Heart left ventricle (tissue), 16 donors: ENCODE measurements at regions not wholly inside any gene's neighbourhood (a gene's known extent, or its start where the extent isn't known, plus 50 kb on each side); places are given as distances from the start of the nearest gene placed in this dataset.

ENCODE experiments used
- ATAC-seq, 4 donors: fragments of 200-7000 bp; cut with Tn5 transposase; one replicate each; pipeline ENCODE4 v1.9.1; 2020 to 2022; ENCODE audit warnings: moderate library complexity in 4 of 4, mild to moderate bottlenecking in 3 of 4, moderate number of reproducible peaks in 1 of 4
- DNase-seq, 5 donors: peaks; one replicate each; pipeline ENCODE4 v3.0.0-alpha.2; 2020
- H3K27ac ChIP-seq, 12 donors: fragments of 200-600 bp; sonication (generic) in 4 of 12; one replicate each; pipeline versions ENCODE4 v1.5.0 to v1.8.0; 2016 to 2022; ENCODE audit warnings: mild to moderate bottlenecking in 2 of 12
- H3K27me3 ChIP-seq, 9 donors: fragments of 200-600 bp; sonication (generic) in 2 of 9; one replicate each; pipeline versions ENCODE4 v1.5.1 to v1.8.0; 2016 to 2022; ENCODE audit warnings: mild to moderate bottlenecking in 3 of 9
- H3K36me3 ChIP-seq, 9 donors: fragments of 200-600 bp; sonication (generic) in 2 of 9; one replicate each; pipeline versions ENCODE4 v1.5.0 to v1.8.0; 2018 to 2022; ENCODE audit warnings: mild to moderate bottlenecking in 2 of 9
- H3K4me1 ChIP-seq, 12 donors: fragments of 200-600 bp; sonication (generic) in 4 of 12; one replicate each; pipeline versions ENCODE4 v1.5.0 to v1.8.0; 2016 to 2022; ENCODE audit warnings: mild to moderate bottlenecking in 3 of 12
- H3K4me3 ChIP-seq, 12 donors: fragments of 200-600 bp; sonication (generic) in 4 of 12; one replicate each; pipeline versions ENCODE4 v1.5.0 to v1.8.0; 2017 to 2022; ENCODE audit warnings: mild to moderate bottlenecking in 9 of 12, moderate library complexity in 4 of 12
- H3K9me3 ChIP-seq, 12 donors: fragments of 200-600 bp; sonication (generic) in 4 of 12; one replicate each; pipeline versions ENCODE4 v1.5.0 to v1.8.0; 2016 to 2022; ENCODE audit warnings: mild to moderate bottlenecking in 1 of 12
- CTCF ChIP-seq, 12 donors: fragments of 200-600 bp; sonication (generic) in 4 of 12; IDR thresholded peaks; one replicate each; pipeline versions ENCODE4 v1.5.0 to v1.8.0; 2018 to 2022; ENCODE audit warnings: antibody characterized with exemption in 12 of 12, mild to moderate bottlenecking in 5 of 12
- POLR2A ChIP-seq, 2 donors: fragments of 450-650 bp; IDR thresholded peaks; one replicate each; pipeline ENCODE4 v1.6.1; 2017; ENCODE audit warnings: antibody characterized with exemption in 2 of 2, mild to moderate bottlenecking in 2 of 2, moderate library complexity in 2 of 2
- WGBS, 4 donors: extraction: QIAGEN DNeasy Blood & Tissue Kit in 2 of 4; methylation state at CpG; one replicate each; pipeline versions ENCODE4 v1.1.5 to v1.1.7; 2013 to 2018; 5-methylcytosine and 5-hydroxymethylcytosine counted together
- intact Hi-C, 10 donors: fragments of 100-400 bp; cut with DNase I; formaldehyde crosslinking; loops; one replicate each; pipeline versions ENCODE4 v1.11.1 to v1.14.2; 2022
- donor health status: ischemic (EF 13 %, LVEDD 7.1; RV severe dilation, severe dysfunction).
- donor health status: healthy with polysubstance abuse.
- donor health status: DM: no; HTN: yes; CAD: no.
- donor health status: DM: no; HTN: no; CAD: no.
- donor health status: ischemic (EF 25% LVEDD 6.9; RV normal size, moderate dysfunction).
- donor health status: ischemic (EF 25% LVEDD 5.7; RV mildly dilated, moderate dysfunction).
- donor health status: healthy.
- donor health status: DM: yes; HTN: yes; CAD: no.
- donor health status: ischemic (EF 35%, LVEDD 5.7; RV mildly dilated, moderate dysfunction).
- donor health status: nonischemic (EF 11% LVEDD 7.7; RV severe dilation, severe dysfunction).
- donor health status: DM: yes; HTN: yes; CAD: no.
- donor health status: PGD.
- donor health status: ischemic (EF 29% LVEDD 5.4; RV normal size, mild dysfunction).
- donor health status: nonischemic (EF 23%, LVEDD 6.1; RV moderate dilation, normal function).

DNA sequence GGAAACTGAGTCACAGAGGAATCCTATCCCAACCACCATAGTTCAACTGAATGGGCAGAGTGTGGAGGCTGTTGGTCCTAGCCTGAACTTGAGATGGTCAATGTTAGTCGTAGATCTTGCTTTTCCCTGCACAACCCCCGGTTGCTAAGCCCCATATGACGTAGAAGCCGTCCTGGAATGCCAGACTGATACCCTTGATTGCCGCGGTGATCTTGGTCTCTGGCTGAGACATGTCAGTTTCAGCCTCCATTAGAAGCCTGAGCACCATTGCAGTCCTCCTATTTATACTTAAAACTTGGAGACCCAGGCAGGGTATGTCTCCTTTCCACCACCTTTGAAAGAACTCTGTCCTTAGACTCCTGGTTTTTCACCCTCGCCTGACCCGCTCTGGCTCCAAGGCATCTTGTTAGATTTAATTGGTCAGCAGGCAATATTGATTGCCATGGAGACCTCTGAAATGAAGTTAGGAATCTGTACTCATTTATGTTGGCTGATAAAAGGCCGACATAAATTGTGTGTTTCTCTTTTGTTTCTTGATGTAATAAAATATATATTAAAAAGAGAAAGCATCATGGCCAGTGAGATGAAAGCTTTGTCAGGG is 53.4 kb downstream of the RPLP1 start:
- WGBS, 4 donors = 91 to 95% (median 95%) methylated on average over 9 of the region's 9 CpGs
- intact Hi-C loops = no loop called here

DNA sequence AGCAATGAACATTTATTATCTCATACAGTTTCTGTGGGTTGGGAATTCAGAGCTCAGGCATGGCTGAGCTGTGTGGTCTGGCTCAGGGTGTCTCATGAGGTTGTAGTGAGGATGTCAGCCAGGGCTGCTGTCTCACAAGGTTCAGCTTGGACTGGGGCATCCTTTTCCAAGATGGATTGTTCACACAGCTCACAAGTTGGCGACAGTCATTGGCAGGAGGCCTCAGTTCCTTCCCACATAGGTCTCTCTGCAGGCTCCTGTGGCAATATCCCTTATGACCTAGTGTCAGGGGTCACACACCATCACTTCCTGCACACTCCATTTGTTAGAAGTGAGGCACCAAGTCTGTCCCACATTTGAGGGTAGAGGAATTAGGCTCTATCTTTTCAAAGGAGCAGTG is 56.0 kb downstream of the RPLP1 start:
- intact Hi-C loops = no loop called here
- Histone ChIP-seq H3K36me3 (no peaks in the 10 kb centered on the region), H3K4me3 (no peak overlapping the region), H3K27ac (no peak overlapping the region), H3K27me3 (no peaks in the 10 kb centered on the region), H3K9me3 (no peaks in the 10 kb centered on the region), H3K4me1 (no peaks in the 10 kb centered on the region)
- 57 to 91% (median 63%) methylated on average over 1 of the region's 1 CpG for WGBS, 4 donors
- no peak for TF ChIP-seq POLR2A (IDR thresholded peaks at IDR 0.05)
- no peak for TF ChIP-seq CTCF (IDR thresholded peaks at IDR 0.05)
- DNase-seq (no peak), ATAC-seq (no peak)

More for the DNA sequence above, 53.4 kb downstream of the RPLP1 start:
- H3K4me3 ChIP-seq = no peak overlapping the region
- DNase-seq = no peak
- no peaks in the 10 kb centered on the region for H3K36me3 ChIP-seq
- no peaks in the 10 kb centered on the region for H3K4me1 ChIP-seq
- no peaks in the 10 kb centered on the region for H3K27me3 ChIP-seq
- H3K9me3 ChIP-seq = no peaks in the 10 kb centered on the region
- no peak for TF ChIP-seq POLR2A (IDR thresholded peaks at IDR 0.05)
- TF ChIP-seq CTCF (IDR thresholded peaks at IDR 0.05) = no peak
- no peak overlapping the region for H3K27ac ChIP-seq
- ATAC-seq = no peak

GRCh38 chr15:69509131-69509530 is 56.5 kb downstream of the RPLP1 start:
- TF ChIP-seq POLR2A (IDR thresholded peaks at IDR 0.05) (no peak), CTCF (IDR thresholded peaks at IDR 0.05) (no peak)
- Histone ChIP-seq H3K4me1 (no peaks in the 10 kb centered on the region), H3K27me3 (no peaks in the 10 kb centered on the region), H3K9me3 (no peaks in the 10 kb centered on the region), H3K27ac (no peak overlapping the region), H3K36me3 (no peaks in the 10 kb centered on the region), H3K4me3 (no peak overlapping the region)
- WGBS, 4 donors = 73 to 84% (median 78%) methylated on average over 4 of the region's 4 CpGs
- ATAC-seq (no peak), DNase-seq (no peak)
- intact Hi-C loops = no loop called here

DNA sequence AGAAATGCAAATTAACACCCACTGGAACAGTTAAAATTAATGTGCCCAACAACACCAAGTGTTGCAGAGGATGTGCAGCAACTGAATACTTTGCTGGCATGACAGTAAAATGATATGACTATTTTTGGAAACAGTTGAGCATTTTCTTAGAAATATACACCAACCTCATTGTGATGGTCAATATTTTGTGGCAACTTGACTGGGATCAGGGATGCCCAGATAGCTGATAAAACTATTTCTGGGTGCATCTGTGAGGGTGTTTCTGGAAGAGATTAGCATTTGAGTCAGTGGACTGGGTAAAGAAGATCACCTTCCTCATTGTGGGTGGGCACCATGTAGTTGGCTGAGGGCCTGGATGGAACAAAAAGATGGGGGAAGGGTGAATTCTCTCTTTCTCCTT is 57.9 kb downstream of the RPLP1 start:
- intact Hi-C loops = no loop called here
- DNase-seq = no peak
- no peaks in the 10 kb centered on the region for H3K36me3 ChIP-seq
- no peak overlapping the region for H3K4me3 ChIP-seq
- peaks cover 0 to 4% (median 0%) of the 10 kb centered on the region in 12 donors for H3K9me3 ChIP-seq
- no peaks in the 10 kb centered on the region for H3K27me3 ChIP-seq
- TF ChIP-seq POLR2A (IDR thresholded peaks at IDR 0.05) = no peak
- H3K4me1 ChIP-seq = peaks cover 0 to 10% (median 0%) of the 10 kb centered on the region in 12 donors
- no peak for ATAC-seq
- no peak overlapping the region for H3K27ac ChIP-seq

GRCh38 chr15:69511015-69511414 is 58.4 kb downstream of the RPLP1 start:
- no peak for TF ChIP-seq POLR2A (IDR thresholded peaks at IDR 0.05)
- TF ChIP-seq CTCF (IDR thresholded peaks at IDR 0.05) = no peak
- no peak for DNase-seq

More at GRCh38 chr15:69511015-69511414, 58.4 kb downstream of the RPLP1 start:
- Histone ChIP-seq H3K36me3 (no peaks in the 10 kb centered on the region), H3K27me3 (no peaks in the 10 kb centered on the region), H3K27ac (no peak overlapping the region), H3K4me1 (peaks cover 0 to 15% (median 0%) of the 10 kb centered on the region in 12 donors), H3K9me3 (peaks cover 0 to 4% (median 0%) of the 10 kb centered on the region in 12 donors), H3K4me3 (no peak overlapping the region)
- intact Hi-C loops = no loop called here
- ATAC-seq = no peak
